NCI-H748 treated with DMSO at 0.1 percent for 48 hours (cell line): ENCODE measurements at regions not wholly inside any gene's neighbourhood (a gene's known extent, or its start where the extent isn't known, plus 50 kb on each side); places are given as distances from the start of the nearest gene placed in this dataset.
"Not testable (repeated sequence)": the region's sequence is repeated elsewhere in the genome, so short reads cannot be mapped to it uniquely, and the experiment has no call there.

Experiments used
- DNase-seq: peaks from one replicate; lab custom pipeline; 2025; lab: John Stamatoyannopoulos, UW

- no peak for DNase-seq
These were observed 121.3 kb upstream of the SALL4 start for GRCh38 chr20:51923633-51924032.

DNA sequence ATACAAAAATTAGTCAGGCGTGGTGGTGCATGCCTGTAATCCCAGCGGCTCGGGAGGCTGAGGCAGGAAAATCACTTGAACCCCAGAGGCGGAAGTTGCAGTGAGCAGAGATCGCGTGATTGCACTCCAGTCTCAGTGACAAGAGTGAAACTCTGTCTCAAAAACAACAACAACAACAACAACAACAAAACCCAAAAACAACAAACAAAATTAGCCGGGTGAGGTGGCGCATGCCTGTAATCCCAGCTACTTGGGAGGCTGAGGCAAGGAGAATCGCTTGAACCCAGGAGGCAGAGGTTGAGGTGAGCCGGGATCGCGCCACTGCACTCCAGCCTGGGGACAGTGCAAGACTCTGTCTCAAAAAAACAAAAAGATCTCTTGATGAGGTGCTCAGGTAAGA, 120.5 kb upstream of the SALL4 start:
- DNase-seq = not testable (repeated sequence)

DNA sequence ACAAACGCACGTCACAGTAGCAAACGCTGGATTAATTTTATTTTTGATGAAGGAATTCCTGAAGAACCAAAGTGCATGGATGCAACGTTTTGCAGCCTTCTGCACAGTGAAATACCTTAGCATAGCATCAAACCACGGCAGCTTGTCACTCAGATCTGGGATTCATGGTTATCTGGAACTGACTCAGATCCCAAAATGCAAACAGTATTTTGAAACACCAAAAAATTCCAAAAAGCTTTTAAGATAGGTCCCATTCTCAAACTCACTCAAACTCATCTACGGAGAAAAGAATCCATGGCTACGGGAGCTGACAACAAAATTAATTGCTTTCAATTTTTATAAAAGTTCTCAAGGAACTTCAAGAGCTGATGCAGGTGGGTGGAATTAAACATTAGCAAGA, 116.2 kb upstream of the SALL4 start:
- DNase-seq = no peak

- DNase-seq = no peak
These were observed 115.7 kb upstream of the SALL4 start for GRCh38 chr20:51917886-51918535.

DNA sequence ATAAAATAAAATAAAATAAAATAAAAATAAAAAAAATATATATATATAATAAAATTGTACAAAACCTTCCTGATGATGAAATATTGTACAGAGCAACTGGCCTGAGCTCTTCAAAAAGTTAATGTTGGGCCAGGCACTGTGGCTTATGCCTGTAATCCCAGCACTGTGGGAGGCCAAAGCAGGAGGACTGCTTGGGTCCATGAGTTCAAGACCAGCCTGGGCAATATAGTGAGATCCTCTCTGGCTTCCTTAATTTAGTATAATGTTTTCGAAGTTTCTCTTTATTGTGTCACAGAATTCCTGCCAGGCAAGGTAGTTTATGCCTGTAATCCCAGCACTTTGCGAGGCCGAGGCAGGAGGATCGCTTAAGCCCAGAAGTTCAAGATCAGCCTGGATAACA, 113.9 kb upstream of the SALL4 start:
- no peak for DNase-seq

GRCh38 chr20:51914758-51915157, 112.4 kb upstream of the SALL4 start:
- DNase-seq = no peak

- DNase-seq = no peak
These were observed 108.2 kb upstream of the SALL4 start for GRCh38 chr20:51910321-51911050.

- DNase-seq = no peak
These were observed 104.4 kb upstream of the SALL4 start for GRCh38 chr20:51906679-51907078.

GRCh38 chr20:51906049-51906448, 103.7 kb upstream of the SALL4 start:
- DNase-seq = no peak

GRCh38 chr20:51902933-51903332, 100.6 kb upstream of the SALL4 start:
- DNase-seq = no peak

DNA sequence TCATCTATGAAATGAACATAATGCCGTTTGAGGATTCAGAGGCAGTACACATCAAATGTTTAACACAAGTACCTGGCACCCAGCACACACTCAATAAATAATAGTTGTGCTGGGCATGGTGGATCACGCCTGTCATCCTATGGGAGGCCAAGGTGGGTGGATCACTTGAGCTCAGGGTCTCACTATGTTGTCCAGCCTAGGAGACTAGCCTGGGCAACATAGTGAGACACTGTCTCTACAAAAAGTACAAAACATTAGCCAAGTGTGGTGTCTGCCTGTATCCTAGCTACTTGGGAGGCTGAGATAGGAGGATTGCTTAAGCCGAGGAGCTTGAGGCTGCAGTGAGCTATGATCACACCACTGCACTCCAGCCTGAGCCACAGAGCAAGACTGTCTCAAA, 98.1 kb upstream of the SALL4 start:
- no peak for DNase-seq

DNA sequence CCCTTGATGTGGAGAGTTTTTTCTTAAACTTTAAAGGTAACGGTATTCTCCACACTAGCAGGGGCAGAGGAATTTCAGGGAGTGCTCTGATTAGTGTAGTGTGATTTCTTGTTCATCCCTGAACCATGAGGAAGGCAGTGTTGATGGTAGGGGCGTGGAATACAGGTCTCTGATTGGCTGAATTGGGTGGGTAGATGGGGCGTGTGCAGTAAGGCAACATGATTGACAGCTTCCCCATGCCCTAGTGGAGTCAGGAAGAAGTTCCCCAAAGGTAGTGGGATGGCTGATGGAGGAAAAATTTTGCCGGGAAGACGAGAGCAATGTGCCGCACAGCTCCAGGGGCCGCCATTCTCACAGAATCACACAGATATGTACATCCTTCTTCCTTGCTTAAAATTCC, 97.4 kb upstream of the SALL4 start:
- DNase-seq = no peak

DNA sequence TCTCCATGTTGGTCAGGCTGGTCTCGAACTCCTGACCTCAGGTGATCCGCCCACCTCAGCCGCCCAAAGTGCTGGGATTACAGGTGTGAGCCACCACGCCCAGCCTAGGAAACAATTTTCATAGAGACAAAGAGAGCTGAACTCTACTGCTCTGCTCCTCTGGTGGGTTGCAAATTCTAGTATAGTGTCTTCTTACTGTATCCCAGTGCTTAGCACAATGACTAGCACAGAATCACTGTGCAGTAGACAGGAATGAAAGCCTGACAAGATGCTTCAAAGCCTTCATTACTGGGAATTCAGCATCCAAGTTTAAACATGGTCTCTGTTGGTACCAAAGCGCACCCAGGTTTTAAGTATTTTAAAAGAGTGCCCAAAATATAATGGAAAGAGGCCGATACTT, 96.5 kb upstream of the SALL4 start:
- no peak for DNase-seq

GRCh38 chr20:51894619-51895018, 92.3 kb upstream of the SALL4 start:
- no peak for DNase-seq

GRCh38 chr20:51894201-51894600, 91.9 kb upstream of the SALL4 start:
- no peak for DNase-seq

GRCh38 chr20:51893723-51894122, 91.4 kb upstream of the SALL4 start:
- no peak for DNase-seq

DNA sequence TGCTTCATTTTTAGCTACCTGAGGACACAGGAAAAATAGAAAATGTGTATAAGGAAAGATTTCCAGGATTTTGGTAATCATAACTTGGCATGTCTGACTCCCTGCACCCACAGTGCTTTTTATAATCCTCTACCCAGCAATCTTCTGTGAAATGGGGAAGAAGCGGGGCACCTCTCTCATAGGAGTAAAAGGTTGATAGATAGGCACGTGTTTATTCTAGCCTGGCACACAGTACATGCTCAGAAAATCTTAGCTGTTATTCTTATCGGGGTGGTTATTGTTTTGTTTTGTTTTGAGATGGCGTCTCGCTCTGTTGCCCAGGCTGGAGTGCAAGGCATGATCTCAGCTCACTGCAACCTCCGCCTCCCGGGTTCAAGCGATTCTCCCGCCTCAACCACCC, 87.7 kb upstream of the SALL4 start:
- no peak for DNase-seq

DNA sequence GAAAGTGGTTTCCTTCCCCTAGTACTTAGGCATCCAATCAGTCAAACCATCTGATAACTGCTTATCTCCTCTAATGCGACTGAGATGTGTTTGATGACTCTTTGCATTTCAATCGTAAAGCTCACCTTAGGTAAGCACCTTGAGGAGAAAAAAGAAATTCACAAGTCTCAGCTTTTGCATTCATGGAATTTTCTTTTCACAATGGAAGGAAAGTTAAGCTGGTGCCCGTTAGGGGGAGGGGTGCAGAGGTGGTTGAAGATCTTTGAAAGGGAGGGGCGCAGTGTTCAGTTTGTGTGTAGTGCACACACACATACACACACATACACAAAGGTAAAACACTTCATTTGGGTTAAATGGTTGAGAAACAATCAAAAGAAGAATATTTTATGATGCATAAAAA, 87.1 kb upstream of the SALL4 start:
- no peak for DNase-seq

GRCh38 chr20:51888291-51888690, 86.0 kb upstream of the SALL4 start:
- DNase-seq = no peak

DNA sequence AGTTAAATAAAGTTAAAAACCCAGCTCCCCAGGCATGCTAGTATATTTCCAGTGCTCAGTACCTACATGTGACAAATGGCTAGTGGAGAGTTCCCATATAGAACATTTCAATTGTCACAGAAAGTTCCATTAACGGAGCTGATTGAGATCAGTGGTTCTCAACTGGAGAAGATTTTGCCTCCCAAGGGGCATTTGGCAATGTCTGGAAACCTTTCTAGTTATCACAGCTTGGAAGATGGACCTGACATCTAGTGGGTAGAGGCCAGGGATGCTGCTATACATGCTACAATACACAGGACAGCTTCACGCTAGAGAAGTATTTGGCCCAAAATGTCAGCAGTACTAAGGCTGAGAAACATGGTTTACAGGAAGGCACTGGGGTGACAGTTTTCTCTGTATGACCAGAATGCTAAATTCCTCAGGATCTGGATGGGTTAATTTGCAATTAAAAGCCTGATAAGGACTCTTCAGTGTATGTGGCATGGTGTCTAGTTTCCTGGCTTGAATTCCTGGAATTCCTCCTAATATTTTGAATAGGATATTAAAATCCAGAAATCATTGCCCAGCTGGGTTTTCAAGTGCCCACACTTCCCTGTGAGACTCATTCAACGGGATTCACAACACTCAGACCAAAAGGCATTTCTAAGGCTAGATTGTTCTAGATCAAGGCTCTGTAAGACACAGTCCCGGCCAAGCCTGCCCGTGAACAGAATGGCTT, 84.7 kb upstream of the SALL4 start:
- DNase-seq = no peak

- DNase-seq = no peak
These were observed 84.0 kb upstream of the SALL4 start for GRCh38 chr20:51886341-51886740.

DNA sequence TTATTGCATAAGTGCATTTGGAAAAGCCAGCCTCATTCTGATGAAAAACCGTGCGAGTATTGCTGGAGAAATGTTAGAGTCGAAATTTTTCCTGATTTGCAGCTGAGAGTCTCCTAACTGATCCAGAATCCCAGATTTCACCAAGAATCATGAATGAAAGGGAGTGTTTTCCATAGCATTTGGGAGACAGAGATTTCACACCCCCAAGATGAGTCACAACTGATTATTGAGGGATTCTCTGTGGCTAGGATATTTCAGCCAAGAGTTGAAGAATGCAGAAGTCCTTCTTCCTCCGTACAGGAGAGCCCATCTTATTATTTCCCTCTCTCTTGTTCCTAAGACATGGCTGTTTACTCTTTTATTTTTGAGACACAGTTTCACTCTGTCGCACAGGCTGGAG, 82.2 kb upstream of the SALL4 start:
- no peak for DNase-seq

- DNase-seq = no peak
These were observed 77.9 kb upstream of the SALL4 start for GRCh38 chr20:51880188-51880587.
